ENCODE measurements at regions not wholly inside any gene's neighbourhood (a gene's known extent, or its start where the extent isn't known, plus 50 kb on each side); places are given as distances from the start of the nearest gene placed in this dataset.
A peak's percentile ranks its signal among the peaks of the same experiment; 100 is the strongest.

DNA sequence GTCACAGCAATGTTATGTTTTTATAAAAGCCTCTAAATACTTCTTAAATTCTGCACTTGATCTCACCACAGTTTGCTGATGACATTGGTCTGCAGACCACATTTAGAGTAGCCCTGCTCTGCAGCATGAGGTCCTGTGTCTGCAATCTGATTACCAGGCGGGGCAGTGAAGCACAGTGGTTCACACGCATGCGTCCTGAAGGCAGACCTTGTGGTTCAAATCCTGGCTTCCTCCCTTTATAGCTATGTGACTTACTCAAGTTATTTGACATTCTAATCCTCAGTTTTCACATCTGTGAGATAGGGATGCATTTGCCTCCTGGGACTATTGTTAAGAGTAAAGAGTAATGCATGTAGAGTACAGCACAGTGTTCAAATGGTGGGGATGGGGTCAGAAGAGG, 50.3 kb downstream of the BMAL2 start:
- POLR2A ChIA-PET: no interaction called here
- H3K4me3 ChIP-seq (ENCODE audit: low read depth, low read length): no peak overlapping the region
- TF ChIP-seq, protein P1, sequence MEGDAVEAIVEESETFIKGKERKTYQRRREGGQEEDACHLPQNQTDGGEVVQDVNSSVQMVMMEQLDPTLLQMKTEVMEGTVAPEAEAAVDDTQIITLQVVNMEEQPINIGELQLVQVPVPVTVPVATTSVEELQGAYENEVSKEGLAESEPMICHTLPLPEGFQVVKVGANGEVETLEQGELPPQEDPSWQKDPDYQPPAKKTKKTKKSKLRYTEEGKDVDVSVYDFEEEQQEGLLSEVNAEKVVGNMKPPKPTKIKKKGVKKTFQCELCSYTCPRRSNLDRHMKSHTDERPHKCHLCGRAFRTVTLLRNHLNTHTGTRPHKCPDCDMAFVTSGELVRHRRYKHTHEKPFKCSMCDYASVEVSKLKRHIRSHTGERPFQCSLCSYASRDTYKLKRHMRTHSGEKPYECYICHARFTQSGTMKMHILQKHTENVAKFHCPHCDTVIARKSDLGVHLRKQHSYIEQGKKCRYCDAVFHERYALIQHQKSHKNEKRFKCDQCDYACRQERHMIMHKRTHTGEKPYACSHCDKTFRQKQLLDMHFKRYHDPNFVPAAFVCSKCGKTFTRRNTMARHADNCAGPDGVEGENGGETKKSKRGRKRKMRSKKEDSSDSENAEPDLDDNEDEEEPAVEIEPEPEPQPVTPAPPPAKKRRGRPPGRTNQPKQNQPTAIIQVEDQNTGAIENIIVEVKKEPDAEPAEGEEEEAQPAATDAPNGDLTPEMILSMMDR (IDR thresholded peaks at IDR 0.05; ENCODE audit: low read depth, low read length): no peak
- DNase-seq (ENCODE audit: low read depth, low spot score): no peak
- H3K27ac ChIP-seq (ENCODE audit: low read depth, low read length): no peak overlapping the region
- no peaks in the 10 kb centered on the region for H3K27me3 ChIP-seq (ENCODE audit: control insufficient read depth, insufficient read depth, low read length)
- CTCF ChIA-PET: interaction anchor here (1.5 to 2.8 kb wide), 4 partner anchors 7 to 302 kb away, joined by 5 to 27 read pairs (median 10); no protein-coding TSS in a partner anchor
- H3K9me3 ChIP-seq (ENCODE audit: control insufficient read depth, insufficient read depth, low read length): no peaks in the 10 kb centered on the region

DNA sequence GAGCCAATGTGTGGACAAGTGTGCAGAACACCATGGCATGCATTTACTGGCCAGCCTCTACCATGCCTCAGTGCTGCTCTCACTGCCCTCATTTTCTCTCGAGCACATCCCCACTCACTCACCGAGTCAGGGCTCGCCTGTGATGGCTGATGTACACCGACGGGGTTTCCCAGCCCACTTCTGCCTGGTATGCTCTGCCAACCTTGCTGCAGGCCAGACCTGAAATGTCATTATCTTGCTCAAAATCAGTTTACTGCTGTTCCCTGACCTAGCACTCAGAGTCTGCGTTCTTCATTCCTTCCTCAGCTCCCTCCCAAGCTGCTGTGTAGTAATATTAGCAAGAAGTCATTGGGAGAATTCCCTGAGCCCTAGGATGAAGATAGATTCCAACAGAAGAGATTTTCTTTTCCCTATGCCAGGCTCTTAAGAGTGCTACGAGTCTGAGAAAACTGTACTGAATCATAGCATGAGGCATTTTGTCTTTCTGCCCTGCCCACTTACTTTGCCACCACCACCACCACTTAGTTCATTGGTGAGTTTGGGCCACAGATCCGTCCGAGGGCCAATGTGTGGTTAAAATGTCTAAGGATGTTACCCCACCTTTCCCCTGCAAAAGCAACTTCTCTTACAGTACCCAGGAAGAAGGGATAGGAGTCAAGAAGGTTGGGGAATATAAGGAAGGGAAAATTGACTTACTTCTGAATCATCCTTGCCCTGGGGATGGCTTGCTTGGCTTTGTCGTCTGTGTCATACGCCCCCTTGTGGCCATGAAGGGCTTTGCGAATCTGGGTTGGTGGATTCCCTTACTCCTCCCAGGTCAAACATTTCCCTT, 51.0 kb downstream of the BMAL2 start:
- POLR2A ChIA-PET: no interaction called here
- no peak overlapping the region for H3K27ac ChIP-seq (ENCODE audit: low read depth, low read length)

DNA sequence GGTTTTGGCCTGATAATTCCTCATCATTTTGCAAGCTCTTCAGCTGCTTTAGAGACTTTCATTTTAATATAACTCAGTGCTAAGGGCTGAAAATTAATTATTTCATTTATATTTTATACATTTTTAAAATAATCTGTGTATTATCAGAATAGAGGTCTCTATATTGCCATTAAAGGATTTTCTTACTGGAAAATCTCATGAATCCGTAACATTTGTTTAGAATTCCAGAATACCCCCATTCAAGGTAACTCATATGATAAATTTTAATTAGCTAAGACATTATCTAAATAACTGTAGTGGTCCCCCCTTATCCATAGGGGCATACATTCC, 51.6 kb downstream of the BMAL2 start:
- ChIA-PET POLR2A (no interaction called here), CTCF (interaction anchor here (0.6 to 2.8 kb wide), 39 partner anchors 9 to 461 kb away, joined by 3 to 27 read pairs (median 4); partner anchors contain the start of gene BMAL2)
- DNase-seq (ENCODE audit: low read depth, low spot score): no peak
- no peak overlapping the region for H3K4me3 ChIP-seq (ENCODE audit: low read depth, low read length)
- H3K9me3 ChIP-seq (ENCODE audit: control insufficient read depth, insufficient read depth, low read length): no peaks in the 10 kb centered on the region
- TF ChIP-seq, protein P1 (IDR thresholded peaks at IDR 0.05; ENCODE audit: low read depth, low read length): no peak
- no peak overlapping the region for H3K27ac ChIP-seq (ENCODE audit: low read depth, low read length)
- no peaks in the 10 kb centered on the region for H3K27me3 ChIP-seq (ENCODE audit: control insufficient read depth, insufficient read depth, low read length)

More for the DNA sequence above, 51.0 kb downstream of the BMAL2 start:
- Histone ChIP-seq H3K9me3 (ENCODE audit: control insufficient read depth, insufficient read depth, low read length) (no peaks in the 10 kb centered on the region), H3K4me3 (ENCODE audit: low read depth, low read length) (no peak overlapping the region), H3K27me3 (ENCODE audit: control insufficient read depth, insufficient read depth, low read length) (no peaks in the 10 kb centered on the region)
- TF ChIP-seq, protein P1 (IDR thresholded peaks at IDR 0.05; ENCODE audit: low read depth, low read length): peak; percentile 93
- DNase-seq (ENCODE audit: low read depth, low spot score): peak; percentile 63
- CTCF ChIA-PET: interaction anchor here (0.6 to 2.8 kb wide), 37 partner anchors 8 to 461 kb away, joined by 3 to 27 read pairs (median 5); partner anchors contain the start of gene BMAL2

DNA sequence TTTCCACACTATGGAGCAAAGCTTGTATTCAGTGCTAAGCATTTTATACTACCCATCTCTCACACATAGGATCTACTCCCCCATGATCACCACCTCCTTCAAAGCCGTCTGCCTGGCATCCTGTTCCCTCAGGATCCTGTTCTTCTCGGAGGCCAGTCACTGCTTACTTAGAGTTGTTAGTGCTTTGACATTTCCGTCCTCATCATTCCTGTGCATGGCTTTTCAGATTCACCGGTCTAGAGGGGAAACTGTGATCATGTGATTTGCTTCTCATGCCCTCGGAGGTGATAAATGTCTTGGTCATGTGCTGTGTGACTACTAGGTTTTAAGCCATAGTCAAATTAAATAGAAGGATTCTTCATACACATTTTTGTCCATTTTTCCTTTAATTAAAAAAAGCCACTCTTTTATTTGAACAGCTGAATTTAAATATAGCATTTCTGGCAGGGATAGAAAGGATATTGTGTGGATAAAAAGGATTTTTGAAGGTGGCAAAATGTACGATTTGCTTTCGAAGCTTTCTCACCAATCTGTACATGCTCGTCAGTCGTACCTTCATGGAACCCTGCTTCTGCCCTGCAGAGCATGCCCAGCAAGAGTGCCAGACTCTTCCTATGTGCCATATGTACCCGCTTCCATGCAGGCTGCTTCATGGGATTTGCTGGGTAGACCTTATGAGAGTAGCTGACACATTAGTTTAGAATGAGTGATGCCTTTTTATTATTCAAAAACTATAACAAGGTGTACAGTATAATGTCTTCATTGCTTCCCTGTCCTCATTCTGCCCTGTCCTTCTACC, 53.3 kb downstream of the BMAL2 start:
- ChIA-PET POLR2A (no interaction called here), CTCF (interaction anchor here (0.6 to 2.8 kb wide), 9 partner anchors 7 to 370 kb away, joined by 3 to 27 read pairs (median 7); partner anchors contain the start of gene BMAL2)
- H3K4me3 ChIP-seq (ENCODE audit: low read depth, low read length): no peak overlapping the region
- no peak for DNase-seq (ENCODE audit: low read depth, low spot score)
- H3K27ac ChIP-seq (ENCODE audit: low read depth, low read length): no peak overlapping the region
- H3K9me3 ChIP-seq (ENCODE audit: control insufficient read depth, insufficient read depth, low read length): no peaks in the 10 kb centered on the region
- H3K27me3 ChIP-seq (ENCODE audit: control insufficient read depth, insufficient read depth, low read length): no peaks in the 10 kb centered on the region
- TF ChIP-seq, protein P1 (IDR thresholded peaks at IDR 0.05; ENCODE audit: low read depth, low read length): no peak
